Osteocyte (in vitro differentiated cells): ENCODE measurements at regions not wholly inside any gene's neighbourhood (a gene's known extent, or its start where the extent isn't known, plus 50 kb on each side); places are given as distances from the start of the nearest gene placed in this dataset.

ENCODE experiments used
- DNase-seq: peaks from one replicate; pipeline ENCODE4 v3.0.0; 2021; ENCODE audit warnings: mixed read lengths; ENCODE audit not compliant: unreplicated experiment; ENCODE audit errors: extremely low spot score
- H3K27ac Mint-ChIP-seq: one replicate; pipeline ENCODE4 v1.8.0; 2021; ENCODE audit warnings: mild to moderate bottlenecking, mixed read lengths; ENCODE audit not compliant: unreplicated experiment
- H3K27me3 Mint-ChIP-seq: one replicate; pipeline ENCODE4 v1.8.0; 2021; ENCODE audit warnings: mixed read lengths; ENCODE audit not compliant: unreplicated experiment
- H3K36me3 Mint-ChIP-seq: one replicate; pipeline ENCODE4 v1.8.0; 2021; ENCODE audit warnings: mixed read lengths; ENCODE audit not compliant: unreplicated experiment
- H3K4me1 Mint-ChIP-seq: one replicate; pipeline ENCODE4 v1.8.0; 2021; ENCODE audit warnings: mixed read lengths; ENCODE audit not compliant: unreplicated experiment
- H3K4me3 Mint-ChIP-seq: one replicate; pipeline ENCODE4 v1.8.0; 2021; ENCODE audit warnings: mild to moderate bottlenecking, moderate library complexity, mixed read lengths; ENCODE audit not compliant: unreplicated experiment
- H3K9me3 Mint-ChIP-seq: one replicate; pipeline ENCODE4 v1.8.0; 2021; ENCODE audit warnings: mixed read lengths; ENCODE audit not compliant: unreplicated experiment
- CTCF ChIP-seq: fragments of 200-600 bp; sonication (generic); IDR thresholded peaks from 2 replicates; pipeline ENCODE4 v1.5.0; 2021; ENCODE audit warnings: antibody characterized with exemption, mild to moderate bottlenecking, moderate library complexity

DNA sequence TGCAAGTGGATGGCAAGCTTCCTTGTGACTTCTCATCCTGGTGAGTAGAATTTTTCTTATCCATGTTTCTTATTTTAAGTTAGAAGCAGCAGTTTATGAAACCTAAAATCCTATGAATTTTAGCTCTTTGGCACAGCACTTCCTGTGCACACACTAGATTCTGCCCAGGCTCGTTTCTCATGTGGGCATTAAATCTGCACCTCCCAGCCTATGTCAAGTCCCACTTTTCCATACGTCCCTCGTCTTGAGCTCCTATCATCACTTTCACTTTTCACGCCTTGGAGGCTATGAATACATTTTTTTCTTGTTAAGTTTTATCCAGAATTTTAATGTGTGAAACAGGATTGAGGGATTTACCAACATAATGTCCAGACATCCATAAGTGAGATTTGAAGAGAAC lies 142.1 kb downstream of the MRPS6 start:
- Mint-ChIP-seq H3K4me1 (peaks cover 25% of the 10 kb centered on the region), H3K36me3 (peaks cover 11% of the 10 kb centered on the region), H3K27me3 (no peaks in the 10 kb centered on the region), H3K27ac (no peak overlapping the region), H3K4me3 (no peak overlapping the region), H3K9me3 (peaks cover 10% of the 10 kb centered on the region)
- DNase-seq = no peak
- no peak for TF ChIP-seq CTCF

GRCh38 chr21:34215911-34216717 lies 142.7 kb downstream of the MRPS6 start:
- no peak for TF ChIP-seq CTCF
- peak; percentile 19 for DNase-seq
- peaks cover 9% of the 10 kb centered on the region for H3K9me3 Mint-ChIP-seq
- H3K27ac Mint-ChIP-seq = no peak overlapping the region
- H3K27me3 Mint-ChIP-seq = no peaks in the 10 kb centered on the region
- H3K36me3 Mint-ChIP-seq = peaks cover 11% of the 10 kb centered on the region
- H3K4me3 Mint-ChIP-seq = no peak overlapping the region
- H3K4me1 Mint-ChIP-seq = peaks cover 25% of the 10 kb centered on the region

- Mint-ChIP-seq H3K4me3 (no peak overlapping the region), H3K36me3 (peaks cover 10% of the 10 kb centered on the region), H3K27me3 (no peaks in the 10 kb centered on the region), H3K27ac (no peak overlapping the region), H3K9me3 (peaks cover 9% of the 10 kb centered on the region), H3K4me1 (peaks cover 29% of the 10 kb centered on the region)
- DNase-seq = peak; percentile 54
- TF ChIP-seq CTCF = no peak
Observed at GRCh38 chr21:34216718-34217032, 143.3 kb downstream of the MRPS6 start.

GRCh38 chr21:34217263-34217662 lies 143.9 kb downstream of the MRPS6 start:
- Mint-ChIP-seq H3K27me3 (no peaks in the 10 kb centered on the region), H3K4me1 (peaks cover 31% of the 10 kb centered on the region), H3K4me3 (no peak overlapping the region), H3K36me3 (peaks cover 11% of the 10 kb centered on the region), H3K9me3 (peaks cover 9% of the 10 kb centered on the region), H3K27ac (no peak overlapping the region)
- TF ChIP-seq CTCF = no peak
- no peak for DNase-seq

DNA sequence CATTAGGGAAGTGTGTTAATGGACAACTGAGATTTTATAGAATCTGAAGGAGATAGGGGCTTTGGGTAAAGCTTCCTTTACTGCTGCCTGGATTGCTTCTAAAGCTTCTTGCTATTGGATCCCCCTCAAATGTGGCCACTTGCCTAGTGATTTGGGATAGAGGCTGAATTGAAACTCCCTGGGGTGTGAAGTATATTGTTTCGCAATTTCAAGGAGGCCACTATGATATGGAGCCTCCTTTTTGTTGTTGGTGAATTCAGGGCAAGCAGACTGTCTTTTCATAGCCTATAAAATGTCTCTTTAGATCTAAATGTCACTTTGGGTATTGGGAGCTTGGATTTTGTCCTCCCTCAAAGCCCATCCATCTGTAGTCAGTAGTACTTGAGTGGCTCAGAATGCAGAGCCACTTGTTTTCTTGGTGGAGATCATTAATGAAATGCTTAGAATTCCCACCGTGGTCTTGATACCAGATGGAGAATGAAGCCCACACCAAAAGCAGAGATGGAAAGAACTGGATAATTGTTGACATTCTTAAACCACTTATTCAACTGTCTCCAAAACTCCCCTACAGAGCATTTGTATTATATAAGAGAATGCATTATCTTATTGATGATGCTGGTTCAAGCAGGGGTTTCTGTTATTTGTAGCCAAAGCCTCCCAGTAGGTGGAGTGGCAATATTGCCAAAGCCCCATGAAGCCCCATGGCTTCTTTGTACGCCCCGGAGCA lies 144.3 kb upstream of the KCNE2 start:
- Mint-ChIP-seq H3K9me3 (no peaks in the 10 kb centered on the region), H3K36me3 (peaks cover 5% of the 10 kb centered on the region), H3K27me3 (no peaks in the 10 kb centered on the region), H3K27ac (no peak overlapping the region), H3K4me1 (peaks cover 31% of the 10 kb centered on the region), H3K4me3 (no peak overlapping the region)
- DNase-seq = no peak
- TF ChIP-seq CTCF = no peak
